Fibroblast of mammary gland (primary cell): ENCODE measurements at regions not wholly inside any gene's neighbourhood (a gene's known extent, or its start where the extent isn't known, plus 50 kb on each side); places are given as distances from the start of the nearest gene placed in this dataset.

Experiments used
- DNase-seq: peaks from one replicate; pipeline ENCODE4 v3.0.0-alpha.2; 2010; ENCODE audit warnings: low read depth
- H3K4me3 ChIP-seq: 2 replicates; pipeline ENCODE4 v1.5.1; 2011; ENCODE audit warnings: low read depth, mild to moderate bottlenecking, low read length, moderate library complexity; ENCODE audit not compliant: control insufficient read depth
- TF ChIP-seq, protein P1 (sequence below): conservative IDR thresholded peaks from 2 replicates; pipeline ENCODE4 v1.5.1; 2011; ENCODE audit warnings: low read depth, low read length, inconsistent platforms; ENCODE audit not compliant: control insufficient read depth, insufficient read depth

DNA sequence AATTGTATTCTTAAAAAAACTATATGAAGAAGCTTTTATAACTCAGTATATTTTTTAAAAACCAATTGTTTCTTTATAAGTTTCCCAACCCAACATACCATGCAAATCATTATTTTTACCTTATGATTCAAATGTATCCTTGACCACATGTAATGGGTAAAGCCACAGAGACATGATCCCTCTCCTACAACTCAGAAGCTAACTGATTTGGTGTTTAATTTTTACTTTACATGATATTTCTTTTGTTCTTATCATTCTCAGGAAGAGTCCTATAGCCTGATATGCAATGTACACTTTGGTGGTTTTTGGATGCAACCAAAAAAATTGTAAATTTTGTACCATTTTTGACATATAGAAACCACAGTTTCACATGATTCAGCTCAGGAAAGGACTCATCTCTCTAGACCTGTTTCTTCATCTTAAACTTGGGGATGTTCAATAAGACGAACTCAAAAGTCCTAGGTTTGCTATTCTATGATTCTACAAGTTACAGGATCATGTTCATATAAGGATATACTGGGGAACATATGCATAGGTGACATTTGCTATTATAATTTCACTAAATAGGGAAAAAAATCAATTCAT, 85.2 kb upstream of the RBBP8 start:
- DNase-seq = no peak
- H3K4me3 ChIP-seq = no peak overlapping the region
- TF ChIP-seq, protein P1, sequence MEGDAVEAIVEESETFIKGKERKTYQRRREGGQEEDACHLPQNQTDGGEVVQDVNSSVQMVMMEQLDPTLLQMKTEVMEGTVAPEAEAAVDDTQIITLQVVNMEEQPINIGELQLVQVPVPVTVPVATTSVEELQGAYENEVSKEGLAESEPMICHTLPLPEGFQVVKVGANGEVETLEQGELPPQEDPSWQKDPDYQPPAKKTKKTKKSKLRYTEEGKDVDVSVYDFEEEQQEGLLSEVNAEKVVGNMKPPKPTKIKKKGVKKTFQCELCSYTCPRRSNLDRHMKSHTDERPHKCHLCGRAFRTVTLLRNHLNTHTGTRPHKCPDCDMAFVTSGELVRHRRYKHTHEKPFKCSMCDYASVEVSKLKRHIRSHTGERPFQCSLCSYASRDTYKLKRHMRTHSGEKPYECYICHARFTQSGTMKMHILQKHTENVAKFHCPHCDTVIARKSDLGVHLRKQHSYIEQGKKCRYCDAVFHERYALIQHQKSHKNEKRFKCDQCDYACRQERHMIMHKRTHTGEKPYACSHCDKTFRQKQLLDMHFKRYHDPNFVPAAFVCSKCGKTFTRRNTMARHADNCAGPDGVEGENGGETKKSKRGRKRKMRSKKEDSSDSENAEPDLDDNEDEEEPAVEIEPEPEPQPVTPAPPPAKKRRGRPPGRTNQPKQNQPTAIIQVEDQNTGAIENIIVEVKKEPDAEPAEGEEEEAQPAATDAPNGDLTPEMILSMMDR = no peak

DNA sequence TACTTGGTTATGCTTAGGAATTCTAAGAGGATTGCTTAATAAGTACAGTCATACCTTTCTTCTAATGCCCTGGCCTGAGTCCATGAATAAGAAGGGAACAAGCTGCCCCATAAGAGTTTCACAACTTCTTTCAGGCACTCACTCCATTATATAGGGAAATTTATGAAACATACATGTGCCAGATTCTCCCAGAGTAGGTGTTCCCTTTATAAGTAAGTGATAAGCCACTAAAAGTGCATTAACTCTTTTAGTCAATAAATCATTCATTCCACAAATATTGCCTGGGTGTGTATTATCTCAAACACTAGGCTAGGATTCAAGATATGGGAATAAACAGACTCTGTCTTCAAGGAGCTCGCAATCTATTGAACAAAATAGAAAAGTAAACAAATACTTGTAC, 84.5 kb upstream of the RBBP8 start:
- TF ChIP-seq, protein P1 = no peak
- H3K4me3 ChIP-seq = no peak overlapping the region
- DNase-seq = peak; percentile 78

DNA sequence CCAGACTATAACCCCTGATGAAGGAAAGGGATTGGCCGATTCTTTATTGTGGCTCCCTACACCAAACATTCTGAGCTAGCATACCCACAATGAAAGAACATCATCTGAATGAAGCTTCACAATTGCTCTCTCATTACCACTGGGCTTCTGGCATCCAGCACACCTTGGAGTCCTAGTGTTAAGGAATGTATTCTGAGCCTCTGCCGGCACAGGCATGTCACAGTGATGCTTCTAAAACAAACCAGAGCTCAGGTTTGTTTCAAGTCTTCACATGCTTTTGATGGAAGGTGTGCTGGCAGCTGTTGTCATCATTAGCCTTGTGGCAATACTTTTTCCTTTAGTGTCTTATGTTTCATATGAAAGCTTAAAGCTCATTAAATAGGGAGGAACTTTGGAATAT, 76.3 kb upstream of the RBBP8 start:
- no peak for DNase-seq
- TF ChIP-seq, protein P1 = no peak

DNA sequence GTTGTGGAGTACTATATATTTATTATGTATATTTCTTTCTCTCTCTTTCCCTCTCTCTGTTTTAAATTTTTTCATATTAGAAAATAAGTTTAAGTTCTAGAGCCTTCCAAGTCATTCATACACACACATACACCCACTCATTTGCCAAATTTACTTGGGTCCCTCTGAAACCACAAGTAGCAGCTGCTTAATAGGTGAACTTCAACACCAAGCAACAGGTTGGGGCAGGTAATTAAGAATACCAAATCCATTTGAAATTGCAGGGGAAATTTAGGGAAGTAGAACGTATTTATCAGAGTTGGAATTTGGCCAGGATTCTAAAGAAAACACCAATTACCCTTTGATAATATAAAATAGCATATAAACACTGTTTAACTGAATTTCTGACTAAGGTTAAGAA, 75.0 kb upstream of the RBBP8 start:
- no peak overlapping the region for H3K4me3 ChIP-seq
- TF ChIP-seq, protein P1 = no peak
- no peak for DNase-seq

More for the DNA sequence above, 76.3 kb upstream of the RBBP8 start:
- H3K4me3 ChIP-seq = no peak overlapping the region

DNA sequence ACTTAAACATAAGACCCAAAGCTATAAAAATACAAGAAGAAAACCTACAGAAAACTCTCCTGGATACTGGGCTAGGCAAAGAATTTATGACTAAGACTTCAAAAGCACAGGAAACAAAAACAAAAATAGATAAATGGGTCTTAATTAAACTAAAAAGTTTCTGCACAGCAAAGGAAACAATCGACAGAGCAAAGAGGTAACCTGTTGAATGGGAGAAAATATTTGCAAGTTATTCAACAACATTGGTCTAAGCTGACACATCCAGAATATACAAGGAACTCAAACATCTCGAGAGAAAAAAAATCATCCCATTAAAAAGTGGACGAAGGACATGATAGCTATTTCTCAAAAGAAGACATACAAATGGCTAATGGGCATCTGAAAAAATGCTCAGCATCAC, 72.3 kb upstream of the RBBP8 start:
- DNase-seq = no peak
- TF ChIP-seq, protein P1 = no peak
- H3K4me3 ChIP-seq = no peak overlapping the region

DNA sequence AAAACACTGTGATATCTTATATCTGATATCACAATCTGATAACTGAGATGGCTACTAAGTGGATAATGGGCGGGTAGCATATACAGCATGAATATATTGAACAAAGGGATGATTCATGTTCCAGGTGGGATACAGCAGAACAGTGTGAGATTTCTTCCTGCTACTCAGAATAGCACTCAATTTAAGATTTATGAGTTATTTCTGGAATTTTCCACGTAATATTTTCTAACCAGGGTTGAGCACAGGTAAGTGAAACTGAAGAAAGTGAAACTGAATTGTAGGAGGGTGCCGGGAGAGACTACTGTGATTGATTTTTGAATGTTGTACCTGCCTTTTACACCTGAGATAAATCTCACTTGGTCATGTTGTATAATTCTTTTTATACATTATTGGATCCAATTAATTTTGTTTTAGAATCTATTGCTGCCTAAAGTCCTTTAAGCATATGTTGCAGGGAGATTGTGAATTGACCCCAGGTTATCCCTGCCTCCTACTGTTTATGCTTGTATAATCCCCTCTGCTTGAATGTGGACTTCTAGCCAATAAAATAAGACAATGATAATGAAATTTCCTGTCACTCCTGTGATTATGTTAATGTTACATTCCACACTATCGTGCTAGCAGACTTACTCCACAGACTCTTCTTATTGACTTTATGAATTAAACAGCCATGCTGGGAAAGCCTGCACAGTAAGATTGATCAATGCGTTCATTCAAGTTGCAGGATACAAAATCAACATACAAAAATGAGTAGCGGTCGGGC, 67.6 kb upstream of the RBBP8 start:
- no peak for DNase-seq
- TF ChIP-seq, protein P1 = no peak
- H3K4me3 ChIP-seq = no peak overlapping the region
